ENCODE measurements at regions not wholly inside any gene's neighbourhood (a gene's known extent, or its start where the extent isn't known, plus 50 kb on each side); places are given as distances from the start of the nearest gene placed in this dataset.
A peak's percentile ranks its signal among the peaks of the same experiment; 100 is the strongest.

GRCh38 chr1:69409731-69410456 is 157.8 kb upstream of the LRRC7 start:
- intact Hi-C loops (cut with DNase I) = no loop called here
- Histone ChIP-seq H3K4me1 (ENCODE audit: control insufficient read depth in 2 of 3, insufficient read depth in 2 of 3, low read depth in 1 of 3, low read length in 3 of 3) (no peaks in the 10 kb centered on the region), H3K27me3 (ENCODE audit: control insufficient read depth, insufficient read depth, low read length) (no peaks in the 10 kb centered on the region), H3K9me3 (ENCODE audit: control insufficient read depth in 2 of 3, insufficient read depth in 1 of 3, low read length in 3 of 3) (no peaks in the 10 kb centered on the region), H3K27ac (ENCODE audit: low read depth in 2 of 2, low read length in 2 of 2) (no peak overlapping the region), H3K36me3 (ENCODE audit: control insufficient read depth in 2 of 3, insufficient read depth in 3 of 3, low read length in 3 of 3) (no peaks in the 10 kb centered on the region), H3K4me3 (ENCODE audit: low read length in 3 of 3) (no peak overlapping the region), H3K9ac (ENCODE audit: low read length in 3 of 3) (no peak overlapping the region)
- no peak for FAIRE-seq
- TF ChIP-seq CTCF (IDR thresholded peaks at IDR 0.05; ENCODE audit: borderline replicate concordance, extremely low read depth, insufficient read depth) = no peak
- DNase-seq = peak in 1 of 5 donors; percentile 41

- no peak for TF ChIP-seq CTCF (IDR thresholded peaks at IDR 0.05; ENCODE audit: borderline replicate concordance, extremely low read depth, insufficient read depth)
- no peak overlapping the region for H3K27ac ChIP-seq (ENCODE audit: low read depth in 2 of 2, low read length in 2 of 2)
- H3K9me3 ChIP-seq (ENCODE audit: control insufficient read depth in 2 of 3, insufficient read depth in 1 of 3, low read length in 3 of 3) = no peaks in the 10 kb centered on the region
- no peaks in the 10 kb centered on the region for H3K36me3 ChIP-seq (ENCODE audit: control insufficient read depth in 2 of 3, insufficient read depth in 3 of 3, low read length in 3 of 3)
- no peaks in the 10 kb centered on the region for H3K27me3 ChIP-seq (ENCODE audit: control insufficient read depth, insufficient read depth, low read length)
- intact Hi-C loops (cut with DNase I) = no loop called here
- H3K4me1 ChIP-seq (ENCODE audit: control insufficient read depth in 2 of 3, insufficient read depth in 2 of 3, low read depth in 1 of 3, low read length in 3 of 3) = no peaks in the 10 kb centered on the region
- FAIRE-seq = no peak
- H3K4me3 ChIP-seq (ENCODE audit: low read length in 3 of 3) = no peak overlapping the region
- H3K9ac ChIP-seq (ENCODE audit: low read length in 3 of 3) = no peak overlapping the region
- DNase-seq = no peak
Measured at GRCh38 chr1:69410457-69410850, 157.3 kb upstream of the LRRC7 start.

- no peak overlapping the region for H3K27ac ChIP-seq (ENCODE audit: low read depth in 2 of 2, low read length in 2 of 2)
- DNase-seq (no peak), FAIRE-seq (no peak)
- no peaks in the 10 kb centered on the region for H3K9me3 ChIP-seq (ENCODE audit: control insufficient read depth in 2 of 3, insufficient read depth in 1 of 3, low read length in 3 of 3)
- TF ChIP-seq CTCF (IDR thresholded peaks at IDR 0.05; ENCODE audit: borderline replicate concordance, extremely low read depth, insufficient read depth) = no peak
- no peaks in the 10 kb centered on the region for H3K4me1 ChIP-seq (ENCODE audit: control insufficient read depth in 2 of 3, insufficient read depth in 2 of 3, low read depth in 1 of 3, low read length in 3 of 3)
- intact Hi-C loops (cut with DNase I) = no loop called here
- H3K36me3 ChIP-seq (ENCODE audit: control insufficient read depth in 2 of 3, insufficient read depth in 3 of 3, low read length in 3 of 3) = no peaks in the 10 kb centered on the region
- H3K4me3 ChIP-seq (ENCODE audit: low read length in 3 of 3) = no peak overlapping the region
- H3K27me3 ChIP-seq (ENCODE audit: control insufficient read depth, insufficient read depth, low read length) = no peaks in the 10 kb centered on the region
- no peak overlapping the region for H3K9ac ChIP-seq (ENCODE audit: low read length in 3 of 3)
Measured at GRCh38 chr1:69410893-69411292, 156.8 kb upstream of the LRRC7 start.

GRCh38 chr1:69411617-69412016 is 156.1 kb upstream of the LRRC7 start:
- no peak for TF ChIP-seq CTCF (IDR thresholded peaks at IDR 0.05; ENCODE audit: borderline replicate concordance, extremely low read depth, insufficient read depth)
- Histone ChIP-seq H3K9me3 (ENCODE audit: control insufficient read depth in 2 of 3, insufficient read depth in 1 of 3, low read length in 3 of 3) (no peaks in the 10 kb centered on the region), H3K4me3 (ENCODE audit: low read length in 3 of 3) (no peak overlapping the region), H3K27ac (ENCODE audit: low read depth in 2 of 2, low read length in 2 of 2) (no peak overlapping the region), H3K9ac (ENCODE audit: low read length in 3 of 3) (no peak overlapping the region), H3K4me1 (ENCODE audit: control insufficient read depth in 2 of 3, insufficient read depth in 2 of 3, low read depth in 1 of 3, low read length in 3 of 3) (no peaks in the 10 kb centered on the region), H3K27me3 (ENCODE audit: control insufficient read depth, insufficient read depth, low read length) (no peaks in the 10 kb centered on the region), H3K36me3 (ENCODE audit: control insufficient read depth in 2 of 3, insufficient read depth in 3 of 3, low read length in 3 of 3) (no peaks in the 10 kb centered on the region)
- intact Hi-C loops (cut with DNase I) = no loop called here
- no peak for FAIRE-seq
- no peak for DNase-seq

All from kidney (tissue), 13 donors.